ENCODE measurements at regions not wholly inside any gene's neighbourhood (a gene's known extent, or its start where the extent isn't known, plus 50 kb on each side); places are given as distances from the start of the nearest gene placed in this dataset.

DNA sequence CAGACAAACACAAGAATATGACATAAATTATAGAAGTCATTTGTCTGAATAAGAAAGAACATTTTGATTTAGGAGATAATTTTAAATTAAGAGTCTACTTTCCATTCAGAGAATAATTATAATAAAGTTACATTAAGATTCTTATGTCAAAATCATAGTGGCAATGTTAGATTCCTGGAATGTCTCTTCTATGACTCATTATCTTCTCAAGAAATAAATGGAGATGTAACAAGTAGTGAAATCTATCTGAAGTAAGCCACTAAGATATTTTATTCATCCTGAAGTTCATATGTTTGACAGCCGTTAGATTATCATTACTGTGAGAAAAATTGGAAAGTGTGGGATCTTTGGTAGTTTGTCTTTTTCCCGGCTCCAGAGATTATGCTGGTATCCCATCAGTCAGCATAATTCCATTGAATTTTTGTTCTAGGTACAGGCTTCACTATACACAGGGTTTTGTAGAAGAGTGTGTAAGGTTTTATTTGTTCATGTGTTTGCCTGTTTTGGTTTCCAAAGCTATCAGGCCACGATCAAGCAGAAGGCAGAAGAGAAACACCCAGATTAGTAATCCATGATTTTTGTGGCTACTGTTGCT, 1246.6 kb upstream of the LRRTM1 start:
- no peak for DNase-seq

- DNase-seq, result no peak
Observed at GRCh38 chr2:81550277-81550676, 1245.7 kb upstream of the LRRTM1 start.

GRCh38 chr2:81549646-81550045, 1245.1 kb upstream of the LRRTM1 start:
- DNase-seq, result no peak

DNA sequence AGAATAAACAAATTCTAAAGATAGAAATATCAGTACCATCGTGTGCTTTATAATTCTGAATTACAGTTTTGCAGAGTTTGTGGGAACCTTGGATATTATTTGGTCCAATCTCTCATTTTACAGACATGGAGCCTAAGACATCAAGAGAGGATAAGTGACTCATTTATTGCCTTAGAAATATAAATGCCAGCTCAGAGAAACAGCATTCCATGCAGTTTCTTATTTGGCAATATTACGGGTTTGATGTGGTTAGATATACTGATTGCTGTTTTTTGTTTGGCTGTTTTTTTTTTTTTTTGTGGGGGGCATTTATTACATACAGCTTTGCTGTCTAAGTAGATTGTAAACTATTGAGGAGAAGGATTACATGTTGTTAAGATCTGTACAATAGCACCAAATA, 1241.1 kb upstream of the LRRTM1 start:
- no peak for DNase-seq

- DNase-seq, result no peak
Observed at GRCh38 chr2:81542119-81542518, 1237.6 kb upstream of the LRRTM1 start.

- DNase-seq, result no peak
Observed at GRCh38 chr2:81529944-81530343, 1225.4 kb upstream of the LRRTM1 start.

- no peak for DNase-seq
Observed at GRCh38 chr2:81528852-81529480, 1224.4 kb upstream of the LRRTM1 start.

- no peak for DNase-seq
Observed at GRCh38 chr2:81523344-81523743, 1218.8 kb upstream of the LRRTM1 start.

DNA sequence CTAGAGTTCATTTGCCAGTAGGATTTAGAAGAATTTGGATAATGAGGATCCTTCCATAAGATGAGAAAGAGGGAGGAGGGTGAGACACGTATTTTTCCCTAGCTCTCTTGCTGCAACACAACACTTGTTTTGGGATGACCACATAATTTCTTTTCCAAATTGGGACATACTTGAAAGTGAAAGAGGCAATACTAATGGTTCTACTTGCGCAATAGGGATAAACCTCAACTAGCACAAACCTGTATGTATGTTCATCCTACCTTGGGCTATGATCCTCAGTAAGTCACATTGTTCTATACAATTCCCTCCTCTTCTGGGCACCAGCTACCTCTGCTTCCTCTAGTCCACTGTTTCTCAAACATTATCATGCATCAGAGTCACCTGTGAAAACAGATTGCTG, 1208.8 kb upstream of the LRRTM1 start:
- no peak for DNase-seq

- no peak for DNase-seq
Observed at GRCh38 chr2:81505586-81505985, 1201.0 kb upstream of the LRRTM1 start.

DNA sequence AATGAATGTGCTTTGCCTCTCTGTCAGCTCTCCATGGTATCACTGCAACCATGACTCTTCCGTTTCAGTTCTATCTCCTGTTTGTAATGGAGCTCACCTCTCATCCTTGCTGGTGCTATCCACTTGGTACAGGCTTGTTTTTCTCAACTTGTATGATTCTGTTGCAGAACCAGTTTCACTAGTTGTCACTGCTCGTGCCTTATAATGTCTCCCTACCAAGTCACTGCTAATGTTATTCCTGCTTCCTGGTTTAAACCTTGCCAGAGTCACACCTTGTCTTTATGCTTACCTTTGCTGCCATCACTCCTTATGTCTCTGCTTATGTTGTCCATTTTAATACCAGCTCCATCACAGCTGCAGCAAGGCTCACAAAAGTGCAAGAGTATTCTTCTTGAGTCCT, 1191.0 kb upstream of the LRRTM1 start:
- DNase-seq, result no peak

DNA sequence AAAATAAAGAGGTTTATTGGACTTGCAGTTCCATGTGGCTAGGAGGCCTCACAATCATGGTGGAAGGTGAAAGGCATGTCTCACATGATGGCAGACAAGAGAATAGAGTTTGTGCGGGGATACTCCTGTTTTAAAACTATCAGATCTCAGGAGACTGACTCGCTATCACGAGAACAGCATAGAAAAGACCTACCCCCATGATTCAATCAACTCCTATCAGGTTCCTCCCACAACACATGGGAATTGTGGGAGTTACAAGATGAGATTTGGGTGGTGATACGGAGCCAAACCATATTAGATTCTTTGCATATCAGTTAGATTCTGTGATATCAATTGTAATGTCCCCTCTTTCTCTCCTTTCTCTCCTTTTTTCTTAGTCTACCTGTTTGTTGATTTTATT, 1178.7 kb upstream of the LRRTM1 start:
- DNase-seq, result no peak

DNA sequence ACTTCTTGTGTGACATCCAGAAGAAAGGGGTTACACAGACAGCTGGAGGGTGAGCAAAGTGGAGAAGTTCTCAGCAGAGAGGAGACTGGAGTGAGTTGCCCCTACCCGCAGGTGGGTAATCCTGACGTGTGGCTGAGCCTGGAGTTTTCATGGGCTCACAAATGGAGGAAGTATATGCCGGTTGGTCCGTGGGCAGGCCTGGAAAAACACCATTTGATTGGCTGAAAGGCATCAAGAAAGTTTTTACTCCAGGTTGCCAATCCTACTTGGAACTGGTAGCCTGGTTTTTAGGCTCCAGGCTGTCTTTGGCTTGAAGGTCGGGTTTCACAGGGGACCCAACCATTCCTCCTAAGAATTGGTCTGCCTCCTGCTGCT, 1177.4 kb upstream of the LRRTM1 start:
- DNase-seq, result no peak

DNA sequence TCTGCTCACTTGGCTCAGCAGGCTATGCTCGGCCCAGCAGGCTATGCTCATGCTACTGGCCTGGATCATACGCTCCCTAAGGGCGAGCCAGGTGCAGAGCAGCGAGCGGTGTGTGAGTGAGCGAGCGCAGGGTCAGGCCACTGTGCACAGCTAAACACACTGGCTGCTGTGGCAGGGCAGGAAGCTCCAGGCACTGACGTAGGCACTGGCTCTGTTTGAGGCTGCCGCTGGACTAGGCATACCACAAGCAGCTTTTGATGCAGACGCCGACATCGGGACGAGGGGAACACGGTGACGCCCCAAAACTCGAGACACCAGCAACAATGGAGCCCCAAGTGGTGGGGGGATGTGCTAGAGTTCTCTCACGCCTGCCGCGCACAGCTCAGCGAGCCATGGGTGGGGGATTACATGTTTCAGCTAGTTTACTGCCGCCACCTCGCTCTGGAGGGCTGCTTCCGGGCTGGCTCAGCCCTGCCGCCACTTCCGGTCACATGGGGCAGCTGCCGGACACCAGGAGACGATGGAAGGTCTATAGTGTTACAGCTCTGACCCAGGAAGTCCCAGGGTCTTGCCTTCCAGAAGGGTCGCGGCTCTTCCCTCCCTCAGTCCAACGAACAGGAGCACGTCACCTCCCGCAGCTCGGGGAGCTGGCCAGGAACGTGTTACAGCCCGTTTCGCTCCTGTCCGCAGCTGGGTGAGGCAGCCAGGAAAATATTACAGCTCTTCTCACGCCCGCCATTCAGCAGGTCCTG, 1176.9 kb upstream of the LRRTM1 start:
- no peak for DNase-seq

DNA sequence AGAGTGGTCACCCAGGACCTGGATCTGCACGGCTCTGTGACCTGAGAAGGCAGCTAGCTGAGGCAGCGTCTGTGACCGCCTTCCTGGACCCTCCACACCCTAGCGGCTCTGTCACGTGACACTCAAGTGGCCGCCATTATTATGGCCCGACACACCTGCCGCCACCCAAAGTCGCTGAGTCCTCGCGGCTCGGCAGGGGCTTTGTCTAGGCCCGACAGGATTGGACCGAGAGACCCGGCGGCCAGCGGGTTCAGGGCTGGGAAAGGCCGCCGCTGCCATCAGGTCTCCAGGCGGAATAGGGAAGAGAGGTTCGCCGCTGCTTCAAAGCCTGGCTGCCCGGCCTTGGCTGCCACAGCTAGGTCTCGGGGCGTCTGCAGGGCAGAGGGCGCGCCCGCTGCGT, 1162.5 kb upstream of the LRRTM1 start:
- DNase-seq, result no peak

- DNase-seq, result no peak
Observed at GRCh38 chr2:81462420-81462819, 1157.9 kb upstream of the LRRTM1 start.

DNA sequence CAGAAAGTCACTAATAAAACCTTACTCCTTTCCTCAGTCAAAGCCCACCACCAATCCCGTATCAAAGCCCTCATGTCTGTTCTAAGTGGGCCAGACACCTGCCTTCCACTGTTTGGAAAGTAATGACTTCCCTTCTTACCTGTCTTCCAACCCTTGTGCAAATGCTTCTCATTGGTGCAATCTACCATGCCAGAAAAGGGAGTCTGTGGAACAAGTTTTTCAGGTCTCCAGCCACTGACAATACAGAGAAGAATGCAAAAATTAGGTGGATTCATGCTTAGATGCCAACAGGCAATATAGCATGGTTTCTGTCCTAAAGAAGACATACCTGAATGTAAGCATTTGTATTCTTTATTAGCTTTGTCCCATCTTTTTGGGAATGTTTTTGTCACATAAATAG, 1140.6 kb upstream of the LRRTM1 start:
- no peak for DNase-seq

- no peak for DNase-seq
Observed at GRCh38 chr2:81437456-81438000, 1133.0 kb upstream of the LRRTM1 start.

GRCh38 chr2:81436256-81436655, 1131.7 kb upstream of the LRRTM1 start:
- no peak for DNase-seq

GRCh38 chr2:81412681-81413080, 1108.1 kb upstream of the LRRTM1 start:
- DNase-seq, result no peak

DNA sequence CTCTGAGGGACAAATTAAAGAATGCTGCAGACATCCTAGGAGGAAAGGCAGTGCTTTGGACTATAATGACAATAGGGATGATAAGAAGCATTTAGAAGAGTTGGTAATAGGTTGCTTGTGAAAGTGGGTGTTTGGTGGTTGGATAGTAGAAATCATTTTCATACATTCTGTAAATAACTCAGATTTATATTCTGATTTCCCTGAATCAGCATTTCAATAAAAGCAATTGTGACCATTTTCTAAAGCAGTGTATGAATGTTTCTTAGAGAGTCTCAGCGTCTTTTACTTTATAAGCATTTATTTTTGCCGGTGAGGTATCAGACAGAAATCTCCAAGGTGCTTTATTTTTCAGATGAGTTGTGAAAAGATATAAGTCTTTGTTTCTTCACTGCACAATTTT, 1099.0 kb upstream of the LRRTM1 start:
- no peak for DNase-seq

GRCh38 chr2:81396417-81397019, 1092.0 kb upstream of the LRRTM1 start:
- no peak for DNase-seq

GRCh38 chr2:81395746-81396145, 1091.2 kb upstream of the LRRTM1 start:
- DNase-seq, result no peak

- no peak for DNase-seq
Observed at GRCh38 chr2:81389203-81389602, 1084.7 kb upstream of the LRRTM1 start.

Measured in NCI-H187 treated with DMSO at 0.1 percent for 48 hours (cell line).